ENCODE measurements at regions not wholly inside any gene's neighbourhood (a gene's known extent, or its start where the extent isn't known, plus 50 kb on each side); places are given as distances from the start of the nearest gene placed in this dataset.
A peak's percentile ranks its signal among the peaks of the same experiment; 100 is the strongest.

- CTCF ChIA-PET (ENCODE audit: low intra/inter-chr PET ratio), result no interaction called here
- BruUV-seq (replicated peaks), result no TSS peak
- Histone ChIP-seq H3K79me2 (ENCODE audit: control insufficient read depth, insufficient read depth, low read length) (no peaks in the 10 kb centered on the region), H3K9me1 (ENCODE audit: control insufficient read depth, insufficient read depth, low read length) (no peaks in the 10 kb centered on the region), H3K36me3 (ENCODE audit: control insufficient read depth, insufficient read depth, low read length) (no peaks in the 10 kb centered on the region), H3K4me1 (replicated peaks in 1 of 2; ENCODE audit: control insufficient read depth in 2 of 2, insufficient read depth in 2 of 2, low read length in 2 of 2) (no peaks in the 10 kb centered on the region), H3K9ac (ENCODE audit: insufficient read depth in 1 of 2, low read depth in 2 of 2, low read length in 2 of 2) (no peak overlapping the region), H3K27ac (ENCODE audit: extremely low read depth, low read depth, low read length) (no peak overlapping the region), H2AFZ (ENCODE audit: low read depth, low read length) (no peak overlapping the region), H3K9me3 (replicated peaks; ENCODE audit: control insufficient read depth, insufficient read depth, low read depth, low read length) (0 out of 2 replicates have a peak, but pooled peaks cover 6% of the 10 kb centered on the region), H3K27me3 (ENCODE audit: control insufficient read depth in 2 of 2, insufficient read depth in 2 of 2, low read length in 2 of 2) (no peaks in the 10 kb centered on the region), H3K4me2 (ENCODE audit: insufficient read depth, low read length) (no peak overlapping the region), H4K20me1 (replicated peaks; ENCODE audit: control insufficient read depth, insufficient read depth, low read length) (no peaks in the 10 kb centered on the region), H3K4me3 (no peak overlapping the region)
- POLR2A ChIA-PET, result no interaction called here
- 44% methylated on average over 3 of the region's 3 CpGs for whole genome bisulfite sequencing (ENCODE audit: insufficient coverage, low coverage, missing lambda C conversion rate)
- ATAC-seq (no peak), DNase-seq (ENCODE audit: extremely low read depth in 1 of 4, low spot score in 3 of 4) (no peak), FAIRE-seq (no peak)
- in situ Hi-C loops (cut with MboI), result no loop called here
- intact Hi-C loops (cut with micrococcal nuclease), result no loop called here
- TF ChIP-seq ZNF696 (CRISPR knock-in tag; conservative IDR thresholded peaks at IDR 0.05), result no peak
- TF ChIP-seq ZC3H8 (IDR thresholded peaks at IDR 0.05), result no peak
- TF ChIP-seq TRIM24 (IDR thresholded peaks at IDR 0.05), result peak in 1 of 2 experiments; percentile 53; a peak in 1 of 4 replicates
- no peak for TF ChIP-seq NR1H2 (CRISPR knock-in tag; IDR thresholded peaks at IDR 0.05)
- TF ChIP-seq, protein P1, sequence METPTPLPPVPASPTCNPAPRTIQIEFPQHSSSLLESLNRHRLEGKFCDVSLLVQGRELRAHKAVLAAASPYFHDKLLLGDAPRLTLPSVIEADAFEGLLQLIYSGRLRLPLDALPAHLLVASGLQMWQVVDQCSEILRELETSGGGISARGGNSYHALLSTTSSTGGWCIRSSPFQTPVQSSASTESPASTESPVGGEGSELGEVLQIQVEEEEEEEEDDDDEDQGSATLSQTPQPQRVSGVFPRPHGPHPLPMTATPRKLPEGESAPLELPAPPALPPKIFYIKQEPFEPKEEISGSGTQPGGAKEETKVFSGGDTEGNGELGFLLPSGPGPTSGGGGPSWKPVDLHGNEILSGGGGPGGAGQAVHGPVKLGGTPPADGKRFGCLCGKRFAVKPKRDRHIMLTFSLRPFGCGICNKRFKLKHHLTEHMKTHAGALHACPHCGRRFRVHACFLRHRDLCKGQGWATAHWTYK (CRISPR knock-in tag; IDR thresholded peaks at IDR 0.05), result no peak
- no peak for TF ChIP-seq ZNF274 (IDR thresholded peaks at IDR 0.05; ENCODE audit: borderline replicate concordance, low read depth, low read length)
- TF ChIP-seq, protein P2, sequence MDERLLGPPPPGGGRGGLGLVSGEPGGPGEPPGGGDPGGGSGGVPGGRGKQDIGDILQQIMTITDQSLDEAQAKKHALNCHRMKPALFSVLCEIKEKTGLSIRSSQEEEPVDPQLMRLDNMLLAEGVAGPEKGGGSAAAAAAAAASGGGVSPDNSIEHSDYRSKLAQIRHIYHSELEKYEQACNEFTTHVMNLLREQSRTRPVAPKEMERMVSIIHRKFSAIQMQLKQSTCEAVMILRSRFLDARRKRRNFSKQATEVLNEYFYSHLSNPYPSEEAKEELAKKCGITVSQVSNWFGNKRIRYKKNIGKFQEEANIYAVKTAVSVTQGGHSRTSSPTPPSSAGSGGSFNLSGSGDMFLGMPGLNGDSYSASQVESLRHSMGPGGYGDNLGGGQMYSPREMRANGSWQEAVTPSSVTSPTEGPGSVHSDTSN (CRISPR knock-in tag; IDR thresholded peaks at IDR 0.05; ENCODE audit: low read depth), result no peak
- TF ChIP-seq, protein P2 (tag; conservative IDR thresholded peaks at IDR 0.05; ENCODE audit: low read depth), result no peak
- peak in 1 of 2 experiments; percentile 78; a peak in 1 of 3 replicates for TF ChIP-seq CBX3 (IDR thresholded peaks at IDR 0.05; ENCODE audit: borderline replicate concordance in 1 of 2, low read length in 2 of 2)
- TF ChIP-seq CREB1 (IDR thresholded peaks at IDR 0.05), result no peak
- no peak for TF ChIP-seq CREB1 (CRISPR knock-in tag; IDR thresholded peaks at IDR 0.05)
- TF ChIP-seq PHF8 (IDR thresholded peaks at IDR 0.05; ENCODE audit: borderline replicate concordance, low read length), result no peak
- TF ChIP-seq KDM4B (IDR thresholded peaks at IDR 0.05; ENCODE audit: borderline replicate concordance in 2 of 2, low read depth in 1 of 2), result no peak
- TF ChIP-seq, protein P3, sequence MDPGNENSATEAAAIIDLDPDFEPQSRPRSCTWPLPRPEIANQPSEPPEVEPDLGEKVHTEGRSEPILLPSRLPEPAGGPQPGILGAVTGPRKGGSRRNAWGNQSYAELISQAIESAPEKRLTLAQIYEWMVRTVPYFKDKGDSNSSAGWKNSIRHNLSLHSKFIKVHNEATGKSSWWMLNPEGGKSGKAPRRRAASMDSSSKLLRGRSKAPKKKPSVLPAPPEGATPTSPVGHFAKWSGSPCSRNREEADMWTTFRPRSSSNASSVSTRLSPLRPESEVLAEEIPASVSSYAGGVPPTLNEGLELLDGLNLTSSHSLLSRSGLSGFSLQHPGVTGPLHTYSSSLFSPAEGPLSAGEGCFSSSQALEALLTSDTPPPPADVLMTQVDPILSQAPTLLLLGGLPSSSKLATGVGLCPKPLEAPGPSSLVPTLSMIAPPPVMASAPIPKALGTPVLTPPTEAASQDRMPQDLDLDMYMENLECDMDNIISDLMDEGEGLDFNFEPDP (CRISPR knock-in tag; IDR thresholded peaks at IDR 0.05), result no peak
- TF ChIP-seq NR0B1 (IDR thresholded peaks at IDR 0.05; ENCODE audit: partially characterized antibody), result no peak
- no peak for TF ChIP-seq LEF1 (IDR thresholded peaks at IDR 0.05)
- TF ChIP-seq WHSC1 (IDR thresholded peaks at IDR 0.05; ENCODE audit: low read length), result no peak
- peak; percentile 51 for TF ChIP-seq NFIC (IDR thresholded peaks at IDR 0.05)
These were observed 68.7 kb downstream of the BHLHE40 start for GRCh38 chr3:5047764-5048419.

Data from K562 (cell line).